Activated naive CD4-positive, alpha-beta T cell treated with anti-CD3 and anti-CD28 coated beads for 36 hours (primary cell): ENCODE measurements at regions not wholly inside any gene's neighbourhood (a gene's known extent, or its start where the extent isn't known, plus 50 kb on each side); places are given as distances from the start of the nearest gene placed in this dataset.
"Not testable (repeated sequence)": the region's sequence is repeated elsewhere in the genome, so short reads cannot be mapped to it uniquely, and the experiment has no call there.

Experiments
- CTCF ChIA-PET: fragments of 350-600 bp; sonication (Branson Sonifier 250); formaldehyde crosslinking; loops from one replicate; lab custom pipeline; 2021; ENCODE audit warnings: antibody characterized with exemption; lab: Charles Lee
- DNase-seq: peaks from one replicate; pipeline ENCODE4 v3.0.0-alpha.2; 2020
- H3K27ac Mint-ChIP-seq: one replicate; pipeline ENCODE4 v1.8.0; 2021; ENCODE audit warnings: mild to moderate bottlenecking, mixed read lengths
- H3K27me3 Mint-ChIP-seq: one replicate; pipeline ENCODE4 v1.8.0; 2021; ENCODE audit warnings: low read depth, mixed read lengths
- H3K36me3 Mint-ChIP-seq: one replicate; pipeline ENCODE4 v1.8.0; 2021; ENCODE audit warnings: low read depth, mixed read lengths
- H3K4me1 Mint-ChIP-seq: one replicate; pipeline ENCODE4 v1.8.0; 2021; ENCODE audit warnings: low read depth, mixed read lengths
- H3K4me3 Mint-ChIP-seq: one replicate; pipeline ENCODE4 v1.8.0; 2021; ENCODE audit warnings: mild to moderate bottlenecking, moderate library complexity, mixed read lengths
- H3K9me3 Mint-ChIP-seq: one replicate; pipeline ENCODE4 v1.8.0; 2021; ENCODE audit warnings: mixed read lengths
- intact Hi-C: fragments of 100-400 bp; cut with micrococcal nuclease; formaldehyde crosslinking; loops from one replicate; pipeline ENCODE4 v1.15.1; 2023

DNA sequence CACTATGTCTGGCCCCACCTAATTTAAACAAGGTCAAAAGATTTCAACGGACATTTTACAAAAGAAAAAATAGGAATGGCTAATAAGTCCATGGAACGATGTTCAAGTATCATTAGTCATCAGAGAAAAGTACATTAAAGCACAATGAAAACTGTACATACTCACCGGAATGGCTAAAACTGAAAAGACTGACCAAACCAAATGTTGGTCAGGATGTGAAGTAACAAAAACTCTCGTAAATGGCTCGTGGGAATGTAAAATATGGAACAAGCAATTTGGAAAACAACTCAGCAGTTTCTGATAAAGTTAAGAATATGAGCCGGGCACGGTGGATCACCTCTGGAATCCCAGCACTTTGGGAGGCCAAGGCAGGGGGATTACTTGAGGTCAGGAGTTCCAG, 65.7 kb upstream of the PARD3 start:
- intact Hi-C loops = no loop called here
- no peaks in the 10 kb centered on the region for H3K27me3 Mint-ChIP-seq

GRCh38 chr10:34878651-34879050, 63.6 kb upstream of the PARD3 start:
- H3K4me3 Mint-ChIP-seq, CTCF ChIA-PET: not testable (repeated sequence)

More for the DNA sequence above, 65.7 kb upstream of the PARD3 start:
- Mint-ChIP-seq H3K9me3 (no peaks in the 10 kb centered on the region), H3K4me1 (no peaks in the 10 kb centered on the region), H3K4me3 (no peak overlapping the region), H3K36me3 (no peaks in the 10 kb centered on the region), H3K27ac (no peak overlapping the region)
- CTCF ChIA-PET = no interaction called here
- DNase-seq = no peak

DNA sequence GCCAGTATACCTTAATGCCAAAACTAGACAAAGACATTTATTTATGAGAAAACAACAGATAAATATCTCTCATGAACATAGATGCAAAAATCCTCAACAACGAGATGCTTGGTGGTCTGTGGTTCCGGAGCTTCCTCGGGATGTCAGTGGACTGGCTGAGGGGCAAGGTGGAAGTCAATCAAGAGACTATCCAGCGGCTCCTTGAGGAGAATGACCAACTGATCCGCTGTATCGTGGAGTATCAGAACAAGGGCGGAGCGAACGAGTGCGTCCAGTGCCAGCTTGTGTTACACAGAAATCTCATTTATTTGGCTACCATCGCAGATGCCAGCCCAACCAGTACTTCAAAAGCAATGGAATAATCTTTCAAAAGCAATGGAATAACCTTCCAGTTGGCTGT, 60.0 kb upstream of the PARD3 start:
- Mint-ChIP-seq H3K4me3 (no peak overlapping the region), H3K4me1 (no peaks in the 10 kb centered on the region), H3K27ac (no peak overlapping the region), H3K36me3 (no peaks in the 10 kb centered on the region), H3K9me3 (no peaks in the 10 kb centered on the region), H3K27me3 (peaks cover 6% of the 10 kb centered on the region)
- intact Hi-C loops = no loop called here
- DNase-seq = no peak
- CTCF ChIA-PET = no interaction called here

More at GRCh38 chr10:34878651-34879050, 63.6 kb upstream of the PARD3 start:
- H3K9me3 Mint-ChIP-seq, H3K36me3 Mint-ChIP-seq, H3K27ac Mint-ChIP-seq, H3K4me1 Mint-ChIP-seq, H3K27me3 Mint-ChIP-seq, DNase-seq, intact Hi-C loops: not testable (repeated sequence)

DNA sequence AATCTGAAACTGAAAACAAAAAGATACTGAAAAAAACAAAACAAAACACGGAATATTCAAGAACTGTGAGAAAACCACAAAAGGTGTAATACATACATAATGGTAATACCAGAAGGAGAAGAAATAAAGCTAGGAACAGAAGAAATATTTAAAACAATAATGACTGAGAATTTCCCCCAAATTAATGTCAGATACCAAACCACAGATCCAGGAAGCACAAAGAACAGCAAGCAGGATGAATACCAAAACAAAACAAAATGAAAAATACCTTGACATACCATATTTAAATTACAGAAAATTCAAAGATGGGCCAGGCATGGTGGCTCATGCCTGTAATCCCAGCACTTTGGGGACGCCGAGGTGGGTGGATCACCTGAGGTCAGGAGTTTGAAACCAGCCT, 57.7 kb upstream of the PARD3 start:
- CTCF ChIA-PET = no interaction called here
- no peaks in the 10 kb centered on the region for H3K9me3 Mint-ChIP-seq
- H3K4me3 Mint-ChIP-seq = no peak overlapping the region

DNA sequence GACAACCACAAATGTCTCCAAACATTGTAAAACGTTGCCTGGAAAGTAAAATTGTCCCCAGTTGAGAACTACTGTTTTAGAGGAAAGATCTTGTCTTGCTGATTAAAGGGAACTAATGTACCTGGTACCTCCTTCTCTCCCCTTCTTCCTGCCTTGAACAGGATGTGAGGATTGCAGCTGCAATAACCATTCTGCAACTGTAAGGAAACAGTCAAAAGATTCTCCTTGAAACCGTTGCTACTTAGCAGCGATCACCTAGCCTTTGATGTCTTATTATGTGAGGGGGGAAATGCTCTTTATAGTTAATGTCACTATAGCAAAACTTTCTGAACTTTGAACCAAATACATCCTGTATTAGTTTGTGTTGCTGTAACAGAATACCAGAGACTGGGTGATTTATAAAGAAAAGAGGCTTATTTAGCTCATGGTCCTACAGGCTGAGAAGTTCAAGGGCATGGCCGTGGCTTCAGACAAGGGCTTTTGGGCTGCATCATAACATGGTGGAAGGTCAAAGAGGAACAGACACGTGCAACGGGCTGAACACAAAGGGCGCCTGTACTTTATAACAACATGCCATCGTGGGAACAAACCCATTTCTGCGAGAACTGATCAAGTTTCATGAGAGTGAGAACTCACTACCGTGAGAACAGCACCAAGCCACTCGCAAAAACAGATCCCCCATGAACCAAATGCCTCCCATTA, 54.2 kb upstream of the PARD3 start:
- DNase-seq = no peak
- no peaks in the 10 kb centered on the region for H3K36me3 Mint-ChIP-seq
- H3K4me1 Mint-ChIP-seq = peaks cover 6% of the 10 kb centered on the region
- no peak overlapping the region for H3K4me3 Mint-ChIP-seq
- CTCF ChIA-PET = no interaction called here
- no peak overlapping the region for H3K27ac Mint-ChIP-seq
- H3K9me3 Mint-ChIP-seq = no peaks in the 10 kb centered on the region
- peaks cover 19% of the 10 kb centered on the region for H3K27me3 Mint-ChIP-seq
- intact Hi-C loops = no loop called here

More for the DNA sequence above, 57.7 kb upstream of the PARD3 start:
- no peak for DNase-seq
- H3K4me1 Mint-ChIP-seq = peaks cover 6% of the 10 kb centered on the region
- no peak overlapping the region for H3K27ac Mint-ChIP-seq
- peaks cover 12% of the 10 kb centered on the region for H3K27me3 Mint-ChIP-seq
- no peaks in the 10 kb centered on the region for H3K36me3 Mint-ChIP-seq
- intact Hi-C loops = no loop called here

- H3K27me3 Mint-ChIP-seq = peaks cover 19% of the 10 kb centered on the region
- no peak overlapping the region for H3K27ac Mint-ChIP-seq
- no peak for DNase-seq
- no peak overlapping the region for H3K4me3 Mint-ChIP-seq
- intact Hi-C loops = no loop called here
- H3K36me3 Mint-ChIP-seq = no peaks in the 10 kb centered on the region
- CTCF ChIA-PET = interaction anchor here (0.6 kb wide), 1 partner anchor 22 kb away, joined by 4 read pairs; no protein-coding TSS in a partner anchor
- no peaks in the 10 kb centered on the region for H3K9me3 Mint-ChIP-seq
- H3K4me1 Mint-ChIP-seq = peaks cover 6% of the 10 kb centered on the region
These were observed 53.5 kb upstream of the PARD3 start for GRCh38 chr10:34868589-34868988.

GRCh38 chr10:34866848-34867247, 51.8 kb upstream of the PARD3 start:
- CTCF ChIA-PET = no interaction called here
- Mint-ChIP-seq H3K27me3 (peaks cover 12% of the 10 kb centered on the region), H3K4me1 (peaks cover 6% of the 10 kb centered on the region), H3K9me3 (no peaks in the 10 kb centered on the region), H3K36me3 (no peaks in the 10 kb centered on the region), H3K27ac (no peak overlapping the region), H3K4me3 (no peak overlapping the region)
- intact Hi-C loops = no loop called here
- no peak for DNase-seq
